Karpas-422 (cell line): ENCODE measurements at regions not wholly inside any gene's neighbourhood (a gene's known extent, or its start where the extent isn't known, plus 50 kb on each side); places are given as distances from the start of the nearest gene placed in this dataset.

ENCODE experiments used
- DNase-seq: peaks from one replicate; pipeline ENCODE4 v3.0.0-alpha.2; 2015
- H2AFZ ChIP-seq: fragments of 200-600 bp; sonication (generic); 2 replicates; pipeline ENCODE4 v1.6.1; 2014; ENCODE audit warnings: antibody characterized with exemption, low read length, mixed read lengths
- H3K27ac ChIP-seq: fragments of 200-600 bp; sonication (generic); 2 replicates; pipeline ENCODE4 v1.5.1; 2014; ENCODE audit warnings: mild to moderate bottlenecking, low read length, moderate library complexity
- H3K27me3 ChIP-seq: fragments of 200-600 bp; sonication (generic); 2 replicates; pipeline ENCODE4 v1.6.1; 2014; ENCODE audit warnings: low read length, mixed read lengths
- H3K36me3 ChIP-seq: fragments of 200-600 bp; sonication (generic); 2 replicates; pipeline ENCODE4 v1.6.1; 2014; ENCODE audit warnings: low read length, mixed read lengths; ENCODE audit not compliant: insufficient read depth
- H3K4me1 ChIP-seq: fragments of 200-600 bp; sonication (generic); 2 replicates; pipeline ENCODE4 v1.6.1; 2014; ENCODE audit warnings: mild to moderate bottlenecking, low read length, mixed read lengths
- H3K4me2 ChIP-seq: fragments of 200-600 bp; sonication (generic); 2 replicates; pipeline ENCODE4 v1.6.1; 2014; ENCODE audit warnings: low read length, low read depth, mild to moderate bottlenecking; ENCODE audit not compliant: poor library complexity, severe bottlenecking
- H3K4me3 ChIP-seq: fragments of 200-600 bp; sonication (generic); 2 replicates; pipeline ENCODE4 v1.5.1; 2014; ENCODE audit warnings: mild to moderate bottlenecking, antibody characterized with exemption, low read length, mixed read lengths
- H3K79me2 ChIP-seq: fragments of 200-600 bp; sonication (generic); 2 replicates; pipeline ENCODE4 v1.6.1; 2014; ENCODE audit warnings: mild to moderate bottlenecking, low read length, mixed read lengths
- H3K9ac ChIP-seq: fragments of 200-600 bp; sonication (generic); 2 replicates; pipeline ENCODE4 v1.6.0; 2014; ENCODE audit warnings: low read length
- H3K9me2 ChIP-seq: fragments of 200-600 bp; sonication (generic), shearing (Covaris generic); replicated peaks from 2 replicates; pipeline ENCODE4 v1.6.0; 2014; ENCODE audit warnings: mild to moderate bottlenecking, low read length, moderate library complexity; ENCODE audit not compliant: insufficient read depth
- H3K9me3 ChIP-seq: fragments of 300-700, 200-600 bp; sonication (generic); 2 replicates; pipeline ENCODE4 v1.6.1; 2014; ENCODE audit warnings: low read length, mixed read lengths
- H4K20me1 ChIP-seq: fragments of 200-600 bp; sonication (generic); 2 replicates; pipeline ENCODE4 v1.6.1; 2014; ENCODE audit warnings: mild to moderate bottlenecking, antibody characterized with exemption, low read length, low read depth; ENCODE audit not compliant: insufficient read depth

DNA sequence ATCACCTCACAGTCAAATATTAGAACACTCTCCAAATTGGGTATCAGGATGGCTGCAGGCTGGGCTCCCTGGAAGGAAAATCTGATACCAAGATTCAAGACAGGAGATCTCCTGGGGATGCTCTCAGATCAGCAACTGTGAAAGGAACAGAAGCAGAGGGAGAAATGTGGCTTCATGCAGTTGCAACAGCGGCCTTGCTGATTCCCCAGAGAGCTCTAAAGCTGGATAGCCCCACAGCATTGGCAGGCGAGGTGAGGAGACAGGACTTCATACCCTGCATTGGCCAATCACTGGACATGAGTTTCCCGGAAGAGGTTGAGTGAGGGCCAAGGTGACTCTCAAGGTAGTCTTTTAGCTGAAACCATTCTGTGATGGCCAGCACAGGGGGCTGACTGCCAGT, 190.6 kb downstream of the PTPN20 start:
- Histone ChIP-seq H3K9me2 (no peaks in the 10 kb centered on the region), H3K9me3 (no peaks in the 10 kb centered on the region), H3K9ac (no peak overlapping the region), H4K20me1 (no peaks in the 10 kb centered on the region), H3K4me2 (no peak overlapping the region), H3K4me3 (no peak overlapping the region), H2AFZ (no peak overlapping the region), H3K79me2 (no peaks in the 10 kb centered on the region), H3K4me1 (no peaks in the 10 kb centered on the region), H3K27me3 (no peaks in the 10 kb centered on the region), H3K27ac (no peak overlapping the region), H3K36me3 (no peaks in the 10 kb centered on the region)
- DNase-seq, result no peak

DNA sequence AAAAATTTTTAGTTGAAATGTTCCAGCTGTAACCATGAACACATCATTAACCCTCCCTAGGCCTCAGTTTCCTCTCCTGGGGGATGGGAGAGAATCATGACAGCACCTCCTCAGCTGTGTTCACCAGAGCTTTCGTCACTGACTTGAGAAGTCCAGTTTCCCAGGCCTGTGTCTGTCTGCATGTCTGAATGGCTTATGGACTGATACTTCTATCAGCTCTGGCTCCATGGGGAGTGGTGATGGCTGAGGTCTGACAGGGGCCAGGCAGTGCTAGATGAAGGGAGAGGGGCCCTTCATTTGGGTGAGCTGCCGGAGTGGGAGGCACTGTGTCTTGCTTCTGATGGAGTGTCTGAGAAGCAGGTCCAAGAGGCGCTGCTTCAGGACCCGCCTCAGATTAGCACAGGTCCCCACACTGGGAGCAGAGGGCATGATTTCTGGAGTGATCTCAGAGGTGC, 192.9 kb downstream of the PTPN20 start:
- Histone ChIP-seq H3K79me2 (no peaks in the 10 kb centered on the region), H3K9me3 (no peaks in the 10 kb centered on the region), H3K4me3 (no peak overlapping the region), H3K9me2 (no peaks in the 10 kb centered on the region), H4K20me1 (no peaks in the 10 kb centered on the region), H3K27ac (no peak overlapping the region), H2AFZ (no peak overlapping the region), H3K4me2 (no peak overlapping the region), H3K4me1 (no peaks in the 10 kb centered on the region), H3K36me3 (no peaks in the 10 kb centered on the region), H3K9ac (no peak overlapping the region), H3K27me3 (no peaks in the 10 kb centered on the region)
- DNase-seq, result no peak

- Histone ChIP-seq H3K4me2 (no peak overlapping the region), H2AFZ (no peak overlapping the region), H3K9me3 (no peaks in the 10 kb centered on the region), H3K4me1 (no peaks in the 10 kb centered on the region), H3K4me3 (no peak overlapping the region), H3K9me2 (no peaks in the 10 kb centered on the region), H3K79me2 (no peaks in the 10 kb centered on the region), H3K27me3 (no peaks in the 10 kb centered on the region), H3K27ac (no peak overlapping the region), H3K9ac (no peak overlapping the region), H3K36me3 (no peaks in the 10 kb centered on the region), H4K20me1 (no peaks in the 10 kb centered on the region)
- no peak for DNase-seq
Observed at GRCh38 chr10:47104786-47105385, 193.7 kb downstream of the PTPN20 start.

DNA sequence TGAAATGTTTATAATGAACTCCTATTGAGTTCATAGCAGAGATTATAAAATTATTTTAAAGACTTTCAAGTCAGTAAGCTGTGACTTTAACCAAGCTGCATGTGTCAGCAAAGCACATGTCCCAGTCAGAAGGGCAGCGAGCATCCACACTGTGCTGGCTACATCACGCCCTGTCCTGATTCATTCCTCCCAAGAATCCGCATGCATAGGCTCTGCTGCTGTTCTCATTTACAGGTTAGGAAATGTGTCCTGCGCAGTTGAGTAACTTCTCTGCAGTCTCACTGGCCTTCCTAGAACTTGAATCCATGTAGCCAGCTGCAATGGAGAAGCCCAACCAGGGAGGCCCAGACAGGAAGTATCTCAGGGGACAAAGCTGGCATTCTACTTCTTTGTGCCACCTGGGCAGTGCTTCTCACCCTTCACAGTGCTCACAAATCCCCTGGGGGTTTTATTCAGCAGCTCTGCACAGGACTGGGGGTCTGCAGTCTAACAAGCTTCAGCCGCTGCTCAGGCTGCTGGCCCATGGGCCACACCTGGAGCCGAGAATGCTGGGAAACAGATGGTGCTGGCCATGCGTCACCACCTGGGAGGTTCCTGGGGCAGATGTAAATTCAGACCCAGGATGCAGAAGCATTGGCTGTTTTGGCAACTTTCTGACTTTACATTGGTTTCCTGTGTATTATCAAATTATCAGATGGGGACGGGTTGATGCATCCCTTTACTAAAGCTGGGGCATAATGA, 192.8 kb upstream of the GDF10 start:
- H3K9me3 ChIP-seq, result no peaks in the 10 kb centered on the region
- H3K4me2 ChIP-seq, result no peak overlapping the region
- H3K79me2 ChIP-seq, result no peaks in the 10 kb centered on the region
- H3K9me2 ChIP-seq, result no peaks in the 10 kb centered on the region
- H3K9ac ChIP-seq, result no peak overlapping the region
- H3K36me3 ChIP-seq, result no peaks in the 10 kb centered on the region
- H2AFZ ChIP-seq, result no peak overlapping the region
- H3K4me3 ChIP-seq, result no peak overlapping the region
- H4K20me1 ChIP-seq, result no peaks in the 10 kb centered on the region
- H3K27ac ChIP-seq, result no peak overlapping the region
- no peaks in the 10 kb centered on the region for H3K4me1 ChIP-seq
- DNase-seq, result no peak
- no peaks in the 10 kb centered on the region for H3K27me3 ChIP-seq

- H3K4me1 ChIP-seq, result no peaks in the 10 kb centered on the region
- H3K27me3 ChIP-seq, result no peaks in the 10 kb centered on the region
- no peak overlapping the region for H3K4me3 ChIP-seq
- no peak overlapping the region for H3K4me2 ChIP-seq
- no peak overlapping the region for H3K27ac ChIP-seq
- no peak overlapping the region for H3K9ac ChIP-seq
- DNase-seq, result no peak
- no peaks in the 10 kb centered on the region for H4K20me1 ChIP-seq
- no peaks in the 10 kb centered on the region for H3K9me3 ChIP-seq
- no peaks in the 10 kb centered on the region for H3K79me2 ChIP-seq
- H3K9me2 ChIP-seq, result no peaks in the 10 kb centered on the region
- H2AFZ ChIP-seq, result no peak overlapping the region
- no peaks in the 10 kb centered on the region for H3K36me3 ChIP-seq
Observed at GRCh38 chr10:47109906-47110305, 190.1 kb upstream of the GDF10 start.

GRCh38 chr10:47111329-47111862, 188.6 kb upstream of the GDF10 start:
- H3K79me2 ChIP-seq, result no peaks in the 10 kb centered on the region
- no peak overlapping the region for H3K4me2 ChIP-seq
- H3K27me3 ChIP-seq, result no peaks in the 10 kb centered on the region
- H2AFZ ChIP-seq, result no peak overlapping the region
- no peaks in the 10 kb centered on the region for H3K9me2 ChIP-seq
- no peaks in the 10 kb centered on the region for H3K9me3 ChIP-seq
- no peaks in the 10 kb centered on the region for H4K20me1 ChIP-seq
- H3K4me3 ChIP-seq, result no peak overlapping the region
- no peak for DNase-seq
- H3K9ac ChIP-seq, result no peak overlapping the region
- H3K4me1 ChIP-seq, result no peaks in the 10 kb centered on the region
- no peaks in the 10 kb centered on the region for H3K36me3 ChIP-seq
- H3K27ac ChIP-seq, result no peak overlapping the region

DNA sequence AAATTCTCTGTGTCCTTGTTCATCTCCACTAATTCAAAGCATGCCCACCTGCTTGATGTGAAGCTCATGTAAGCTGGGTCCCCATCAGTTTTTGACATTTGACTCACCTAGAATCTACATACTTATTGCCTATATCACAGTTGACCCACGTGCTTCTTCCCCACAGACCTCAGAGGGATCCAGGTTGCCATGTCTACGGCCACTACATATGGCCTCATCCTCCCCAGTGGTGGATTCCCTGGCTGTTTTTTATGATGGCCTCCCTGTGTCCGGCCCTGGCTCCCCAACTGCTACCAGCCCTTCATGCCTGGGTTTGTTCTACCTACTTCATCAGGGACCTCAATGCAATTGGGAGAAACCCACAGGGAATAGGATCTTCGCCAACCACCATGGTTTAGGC, 187.4 kb upstream of the GDF10 start:
- no peak for DNase-seq

DNA sequence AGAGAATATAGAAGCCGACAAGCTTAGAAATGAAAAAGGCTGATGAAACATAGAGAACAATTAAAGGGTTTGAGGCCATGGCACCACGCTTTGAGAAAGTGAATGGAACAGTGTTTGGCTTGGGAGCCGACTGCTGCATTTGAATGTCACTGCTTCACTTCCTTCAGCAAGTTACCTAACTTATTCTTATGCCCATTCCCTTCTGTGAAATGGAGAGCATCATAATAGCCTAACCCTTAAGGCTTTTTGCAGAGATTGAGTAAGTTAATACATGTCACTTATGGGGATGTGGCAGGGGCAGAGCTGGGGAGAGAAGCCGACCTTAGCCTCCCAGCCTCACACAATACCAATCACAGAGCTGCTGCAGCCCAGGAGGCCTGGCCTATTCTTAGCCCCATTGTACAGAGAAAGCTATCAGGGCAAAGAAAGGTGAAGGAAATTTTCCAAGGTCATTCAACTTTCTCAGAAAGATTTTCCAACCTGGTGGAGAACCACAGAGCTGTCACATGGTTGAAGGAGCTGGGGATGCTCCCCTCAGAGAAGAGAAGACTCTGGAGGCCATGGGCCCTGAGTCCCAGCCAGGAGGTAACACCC, 186.0 kb upstream of the GDF10 start:
- H2AFZ ChIP-seq, result no peak overlapping the region
- H3K27ac ChIP-seq, result no peak overlapping the region
- no peaks in the 10 kb centered on the region for H3K79me2 ChIP-seq
- no peaks in the 10 kb centered on the region for H4K20me1 ChIP-seq
- no peaks in the 10 kb centered on the region for H3K9me2 ChIP-seq
- H3K4me1 ChIP-seq, result no peaks in the 10 kb centered on the region
- no peak for DNase-seq
- no peaks in the 10 kb centered on the region for H3K36me3 ChIP-seq
- H3K9me3 ChIP-seq, result no peaks in the 10 kb centered on the region
- no peak overlapping the region for H3K9ac ChIP-seq
- no peak overlapping the region for H3K4me3 ChIP-seq
- no peaks in the 10 kb centered on the region for H3K27me3 ChIP-seq
- no peak overlapping the region for H3K4me2 ChIP-seq

More for the DNA sequence above, 187.4 kb upstream of the GDF10 start:
- H3K4me2 ChIP-seq, result no peak overlapping the region
- H3K36me3 ChIP-seq, result no peaks in the 10 kb centered on the region
- H3K4me1 ChIP-seq, result no peaks in the 10 kb centered on the region
- H3K9me2 ChIP-seq, result no peaks in the 10 kb centered on the region
- H4K20me1 ChIP-seq, result no peaks in the 10 kb centered on the region
- no peak overlapping the region for H3K27ac ChIP-seq
- no peaks in the 10 kb centered on the region for H3K79me2 ChIP-seq
- H3K9ac ChIP-seq, result no peak overlapping the region
- H3K27me3 ChIP-seq, result no peaks in the 10 kb centered on the region
- H3K9me3 ChIP-seq, result no peaks in the 10 kb centered on the region
- H2AFZ ChIP-seq, result no peak overlapping the region
- no peak overlapping the region for H3K4me3 ChIP-seq
